ENCODE measurements at regions not wholly inside any gene's neighbourhood (a gene's known extent, or its start where the extent isn't known, plus 50 kb on each side); places are given as distances from the start of the nearest gene placed in this dataset.
"Not testable (repeated sequence)": the region's sequence is repeated elsewhere in the genome, so short reads cannot be mapped to it uniquely, and the experiment has no call there.

- DNase-seq, result no peak
Observed at GRCh38 chr7:10355816-10356215, 617.9 kb upstream of the PHF14 start.

DNA sequence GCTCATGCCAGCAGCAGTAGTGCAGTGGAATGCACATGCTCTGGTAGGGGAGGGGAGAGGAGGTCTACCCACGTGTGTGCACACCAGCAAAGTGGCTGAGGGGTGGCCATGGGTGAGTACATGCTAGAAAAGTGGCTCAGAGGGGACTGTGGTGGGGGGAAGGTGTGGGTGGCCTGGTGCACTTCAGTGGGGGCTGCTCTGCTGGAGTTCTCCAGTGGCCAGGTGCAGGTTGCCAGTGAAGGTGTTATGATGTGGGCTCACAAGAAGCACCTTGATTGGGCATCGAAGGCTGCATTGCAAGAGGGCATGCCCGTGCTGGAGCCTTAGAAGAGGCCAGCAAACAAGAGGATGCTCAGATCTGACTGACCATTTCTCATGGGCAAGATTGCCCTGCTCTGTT is 613.6 kb upstream of the PHF14 start:
- no peak for DNase-seq

DNA sequence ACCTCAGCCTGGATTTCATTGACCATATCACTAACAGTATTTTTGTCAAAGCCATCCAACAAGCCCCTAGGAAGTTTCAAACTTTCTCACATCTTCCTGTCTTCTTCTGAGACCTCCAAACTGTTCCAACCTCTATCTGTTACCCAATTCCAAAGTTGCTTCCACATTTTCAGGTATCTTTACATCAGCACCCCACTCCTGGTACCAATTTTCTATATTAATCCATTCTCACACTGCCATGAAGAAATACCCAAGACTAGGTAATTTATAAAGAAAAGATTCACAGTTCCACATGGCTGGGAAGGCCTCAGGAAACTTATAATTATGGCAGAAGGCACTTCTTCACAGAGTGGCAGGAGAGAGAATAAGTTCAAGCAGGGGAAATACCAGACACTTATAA is 571.9 kb upstream of the PHF14 start:
- no peak for DNase-seq

DNA sequence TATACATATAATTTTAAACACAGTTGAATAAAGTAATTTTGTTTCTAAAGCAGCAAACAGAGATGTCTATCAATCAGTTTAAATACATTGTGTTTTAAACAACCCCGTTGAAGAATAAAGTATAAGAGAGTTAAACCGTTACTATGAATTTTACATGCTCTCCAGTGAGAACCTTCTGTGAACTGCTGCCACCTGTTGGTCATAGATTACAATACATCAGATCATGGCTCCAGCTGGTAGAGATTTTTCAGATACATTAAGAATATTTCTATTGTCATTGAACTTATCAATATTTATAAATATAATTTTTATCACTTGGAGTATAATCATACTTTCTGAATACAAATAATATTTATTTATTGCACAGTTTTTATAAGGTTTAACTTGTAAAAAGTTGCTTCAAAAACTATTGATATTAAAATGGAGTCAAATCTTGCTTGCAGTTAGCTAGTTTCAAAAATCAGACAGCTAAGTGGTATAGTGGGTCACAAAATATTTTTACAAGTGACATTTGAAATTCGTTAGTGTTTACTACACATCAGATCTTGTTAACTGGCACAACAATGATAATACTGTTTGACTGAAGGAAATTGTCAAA is 561.2 kb upstream of the PHF14 start:
- DNase-seq, result no peak

GRCh38 chr7:10418985-10419384 is 554.7 kb upstream of the PHF14 start:
- DNase-seq, result no peak

- no peak for DNase-seq
Observed at GRCh38 chr7:10429031-10429430, 544.6 kb upstream of the PHF14 start.

- DNase-seq, result no peak
Observed at GRCh38 chr7:10429511-10429910, 544.2 kb upstream of the PHF14 start.

DNA sequence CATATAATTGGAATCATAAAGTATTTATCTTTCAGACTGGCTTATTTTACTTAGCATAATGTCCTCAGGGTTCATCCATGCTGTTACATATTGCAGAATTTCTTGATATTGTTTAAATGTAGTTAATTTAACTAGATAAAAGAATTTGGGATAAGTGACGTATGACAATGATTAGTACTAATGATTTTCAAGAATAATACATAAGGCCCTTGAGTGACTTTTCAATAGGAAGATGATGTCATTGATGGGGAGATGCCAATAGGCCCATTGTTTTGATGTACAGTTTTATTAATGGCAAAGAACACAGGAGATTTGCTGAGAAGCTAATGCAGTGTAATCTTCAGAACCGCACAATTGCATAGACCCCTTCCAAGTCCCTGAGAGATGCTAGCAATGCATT is 537.4 kb upstream of the PHF14 start:
- no peak for DNase-seq

DNA sequence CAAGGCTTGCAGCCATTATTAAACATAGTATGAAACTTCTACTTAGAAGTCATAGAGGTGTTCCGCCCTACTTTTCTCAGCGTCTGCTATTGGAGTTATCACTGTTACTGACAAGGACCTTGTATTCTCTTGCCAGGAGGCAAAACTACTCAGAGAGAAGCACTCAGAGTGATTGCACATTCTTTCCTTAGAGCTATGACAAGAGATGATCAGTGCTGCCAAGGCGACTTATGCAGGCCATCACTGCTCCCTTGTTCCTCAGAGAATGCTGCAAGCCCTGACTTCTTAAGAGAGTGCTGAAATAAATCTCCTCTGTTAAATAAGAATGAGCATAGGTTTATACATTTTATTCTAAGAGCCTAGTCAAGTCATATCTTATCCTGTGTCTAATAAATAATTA is 534.6 kb upstream of the PHF14 start:
- DNase-seq, result no peak

GRCh38 chr7:10455936-10456335 is 517.7 kb upstream of the PHF14 start:
- DNase-seq, result no peak

DNA sequence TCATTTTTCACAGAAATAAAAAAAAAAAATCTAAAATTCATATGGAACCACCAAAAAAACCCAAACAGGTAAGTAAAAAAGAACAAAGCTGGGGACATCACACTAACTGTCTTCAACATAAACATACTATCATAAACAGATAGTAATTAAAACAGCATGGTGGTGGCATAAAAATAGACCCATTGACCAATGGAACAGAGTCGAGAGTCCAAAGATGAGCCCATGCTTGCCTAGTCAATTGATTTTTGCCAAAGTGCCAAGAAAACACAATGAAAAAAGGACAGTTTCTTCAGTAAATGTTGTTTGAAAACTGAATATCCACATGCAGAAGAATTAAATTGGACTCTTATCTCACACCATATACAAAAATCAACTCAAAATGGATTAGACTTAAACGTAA is 513.2 kb upstream of the PHF14 start:
- no peak for DNase-seq

- no peak for DNase-seq
Observed at GRCh38 chr7:10463701-10464100, 510.0 kb upstream of the PHF14 start.

- not testable (repeated sequence) for DNase-seq
Observed at GRCh38 chr7:10465536-10465935, 508.1 kb upstream of the PHF14 start.

DNA sequence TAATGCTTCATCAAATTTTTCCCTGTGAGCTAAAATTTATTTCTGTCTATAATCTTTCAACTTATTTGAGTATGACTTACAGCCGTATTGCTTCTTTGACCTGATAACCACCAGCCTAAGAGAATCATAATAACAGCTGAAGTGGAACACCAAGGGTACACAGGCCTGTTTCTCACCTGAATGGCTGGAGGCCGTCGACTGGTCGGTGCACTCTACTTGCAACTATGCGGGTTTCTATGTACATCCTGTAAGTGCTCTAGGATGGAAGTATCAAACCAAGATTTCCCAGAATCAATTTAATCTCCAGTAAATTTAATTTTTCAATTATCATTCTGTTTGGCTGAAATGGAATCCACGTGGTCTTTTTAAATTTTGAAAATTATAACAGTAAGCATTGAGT is 504.8 kb upstream of the PHF14 start:
- no peak for DNase-seq

DNA sequence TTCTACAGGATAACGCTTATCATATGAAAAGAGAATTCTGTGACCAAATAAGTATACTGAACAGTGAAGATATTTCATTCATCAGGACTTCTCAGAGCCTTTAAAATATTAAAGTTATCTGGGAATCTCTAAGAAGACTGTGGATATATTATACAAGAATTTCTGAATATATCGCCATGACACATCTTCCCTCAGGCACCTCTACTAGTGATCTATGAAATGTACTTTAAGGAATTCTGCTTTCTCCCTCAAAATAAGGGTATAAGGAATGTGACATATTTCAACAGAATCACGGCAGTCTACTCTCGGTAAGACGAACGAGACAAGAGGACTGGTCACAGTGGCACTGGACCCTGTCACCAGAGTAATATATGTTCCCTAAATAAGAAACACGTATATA is 504.2 kb upstream of the PHF14 start:
- no peak for DNase-seq

DNA sequence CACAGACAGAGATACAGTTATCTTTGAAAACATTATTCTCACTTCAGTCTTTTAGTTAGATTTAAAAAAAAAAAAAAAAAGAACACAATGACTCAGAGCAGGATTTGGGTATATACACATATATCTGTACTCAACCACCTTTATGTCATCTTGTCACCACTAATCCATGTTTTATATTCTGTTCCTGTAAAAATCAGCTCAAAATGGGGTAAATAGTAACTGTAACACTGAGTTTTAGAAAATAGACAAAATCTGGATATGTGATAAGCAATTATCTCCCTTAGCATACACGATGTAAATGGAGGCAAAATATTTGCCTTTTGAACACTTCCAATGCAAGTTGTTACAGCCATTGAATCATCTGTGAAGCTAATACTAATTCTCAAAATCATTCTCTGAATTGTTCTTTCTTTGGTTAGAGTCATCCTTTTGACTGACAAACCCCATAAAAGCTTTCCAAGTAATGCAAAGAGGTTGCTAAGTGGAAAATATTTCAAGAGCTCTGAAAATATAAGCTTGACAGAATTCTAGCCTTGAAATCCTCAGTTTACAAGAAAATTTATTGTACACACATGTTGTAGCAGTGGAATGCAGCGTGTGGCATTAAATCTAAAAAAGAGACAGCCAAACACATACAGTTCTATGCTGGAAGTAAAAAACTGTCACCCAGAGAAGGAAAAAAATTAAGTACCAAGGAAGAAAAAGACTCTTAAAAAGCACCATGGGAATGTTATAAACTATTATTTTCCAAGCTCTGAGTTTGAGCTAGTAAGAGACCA is 502.2 kb upstream of the PHF14 start:
- no peak for DNase-seq

DNA sequence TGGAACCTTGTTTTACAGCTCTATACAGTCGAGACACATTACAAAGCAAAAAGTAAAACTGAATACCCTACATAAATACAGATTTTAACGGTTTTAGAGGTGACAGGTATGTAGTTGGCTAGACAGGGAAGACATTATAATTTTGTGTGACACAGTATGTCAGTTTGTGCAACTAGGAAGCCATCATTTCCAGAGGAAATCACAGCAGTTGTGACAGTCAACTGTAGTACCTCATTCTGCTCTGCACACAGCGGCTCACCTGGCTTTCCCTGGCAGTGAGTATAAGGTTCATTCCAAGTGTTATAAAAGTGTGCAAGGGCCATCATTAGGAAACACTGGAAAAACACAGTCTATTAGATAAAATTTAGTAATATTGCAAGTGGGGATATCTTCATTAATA is 501.6 kb upstream of the PHF14 start:
- DNase-seq, result no peak

GRCh38 chr7:10473569-10473968 is 500.1 kb upstream of the PHF14 start:
- no peak for DNase-seq

- DNase-seq, result no peak
Observed at GRCh38 chr7:10474048-10474447, 499.6 kb upstream of the PHF14 start.

- no peak for DNase-seq
Observed at GRCh38 chr7:10475940-10476641, 497.6 kb upstream of the PHF14 start.

- no peak for DNase-seq
Observed at GRCh38 chr7:10476642-10477041, 497.0 kb upstream of the PHF14 start.

- DNase-seq, result no peak
Observed at GRCh38 chr7:10483671-10484070, 490.0 kb upstream of the PHF14 start.

- no peak for DNase-seq
Observed at GRCh38 chr7:10484767-10485166, 488.9 kb upstream of the PHF14 start.

DNA sequence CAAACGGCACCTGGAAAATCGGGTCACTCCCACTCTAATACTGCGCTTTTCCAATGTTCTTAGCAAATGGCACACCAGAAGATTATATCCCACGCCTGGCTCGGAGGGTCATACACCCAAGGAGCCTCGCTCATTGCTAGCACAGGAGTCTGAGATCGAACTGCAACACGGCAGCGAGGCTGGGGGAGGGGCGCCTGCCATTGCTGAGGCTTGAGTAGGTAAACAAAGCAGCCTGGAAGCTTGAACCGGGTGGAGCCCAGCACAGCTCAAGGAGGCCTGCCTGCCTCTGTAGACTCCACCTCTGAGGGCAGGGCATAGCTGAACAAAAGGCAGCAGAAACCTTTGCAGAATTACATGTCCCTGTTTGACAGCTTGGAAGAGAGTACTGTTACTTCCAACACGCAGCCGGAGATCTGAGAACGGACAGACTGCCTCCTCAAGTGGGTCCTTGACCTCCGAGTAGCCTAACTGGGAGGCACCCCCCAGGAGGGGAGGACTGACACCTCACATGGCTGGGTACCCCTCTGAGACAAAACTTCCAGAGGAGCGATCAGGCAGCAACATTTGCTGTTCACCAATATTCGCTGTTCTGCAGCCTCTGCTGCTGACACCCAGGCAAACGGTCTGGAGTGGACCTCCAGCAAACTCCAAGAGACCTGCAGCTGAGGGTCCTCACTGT is 472.3 kb upstream of the PHF14 start:
- DNase-seq, result not testable (repeated sequence)

All from right forelimb (tissue), 1 donor.